ENCODE measurements at regions not wholly inside any gene's neighbourhood (a gene's known extent, or its start where the extent isn't known, plus 50 kb on each side); places are given as distances from the start of the nearest gene placed in this dataset.

GRCh38 chr5:158066076-158066475 lies 207.1 kb upstream of the CLINT1 start:
- Mint-ChIP-seq H3K4me3 (ENCODE audit: unreplicated experiment) (no peak overlapping the region), H3K27ac (ENCODE audit: unreplicated experiment) (no peak overlapping the region), H3K27me3 (ENCODE audit: unreplicated experiment) (peaks cover 6% of the 10 kb centered on the region), H3K9me3 (ENCODE audit: unreplicated experiment) (no peaks in the 10 kb centered on the region), H3K36me3 (ENCODE audit: unreplicated experiment) (peaks cover 2% of the 10 kb centered on the region), H3K4me1 (ENCODE audit: unreplicated experiment) (peaks cover 16% of the 10 kb centered on the region)
- no peak for DNase-seq (ENCODE audit: extremely low spot score, unreplicated experiment)
- TF ChIP-seq CTCF (IDR thresholded peaks at IDR 0.05) = no peak

- TF ChIP-seq CTCF (IDR thresholded peaks at IDR 0.05) = no peak
- DNase-seq (ENCODE audit: extremely low spot score, unreplicated experiment) = no peak
- H3K4me1 Mint-ChIP-seq (ENCODE audit: unreplicated experiment) = peaks cover 5% of the 10 kb centered on the region
- H3K36me3 Mint-ChIP-seq (ENCODE audit: unreplicated experiment) = peaks cover 2% of the 10 kb centered on the region
- H3K27ac Mint-ChIP-seq (ENCODE audit: unreplicated experiment) = no peak overlapping the region
- peaks cover 16% of the 10 kb centered on the region for H3K27me3 Mint-ChIP-seq (ENCODE audit: unreplicated experiment)
- H3K9me3 Mint-ChIP-seq (ENCODE audit: unreplicated experiment) = no peaks in the 10 kb centered on the region
- H3K4me3 Mint-ChIP-seq (ENCODE audit: unreplicated experiment) = no peak overlapping the region
Observed at GRCh38 chr5:158064334-158065123, 205.6 kb upstream of the CLINT1 start.

- no peak for DNase-seq (ENCODE audit: extremely low spot score, unreplicated experiment)
- H3K36me3 Mint-ChIP-seq (ENCODE audit: unreplicated experiment) = peaks cover 2% of the 10 kb centered on the region
Observed at GRCh38 chr5:158063052-158063451, 204.1 kb upstream of the CLINT1 start.

GRCh38 chr5:158061451-158061850 lies 202.5 kb upstream of the CLINT1 start:
- Mint-ChIP-seq H3K4me3 (ENCODE audit: unreplicated experiment) (no peak overlapping the region), H3K9me3 (ENCODE audit: unreplicated experiment) (no peaks in the 10 kb centered on the region), H3K27me3 (ENCODE audit: unreplicated experiment) (peaks cover 33% of the 10 kb centered on the region), H3K36me3 (ENCODE audit: unreplicated experiment) (peaks cover 2% of the 10 kb centered on the region), H3K4me1 (ENCODE audit: unreplicated experiment) (no peaks in the 10 kb centered on the region), H3K27ac (ENCODE audit: unreplicated experiment) (no peak overlapping the region)
- DNase-seq (ENCODE audit: extremely low spot score, unreplicated experiment) = no peak
- TF ChIP-seq CTCF (IDR thresholded peaks at IDR 0.05) = no peak

More at GRCh38 chr5:158063052-158063451, 204.1 kb upstream of the CLINT1 start:
- no peak overlapping the region for H3K27ac Mint-ChIP-seq (ENCODE audit: unreplicated experiment)
- peaks cover 30% of the 10 kb centered on the region for H3K27me3 Mint-ChIP-seq (ENCODE audit: unreplicated experiment)
- no peak for TF ChIP-seq CTCF (IDR thresholded peaks at IDR 0.05)
- no peak overlapping the region for H3K4me3 Mint-ChIP-seq (ENCODE audit: unreplicated experiment)
- H3K4me1 Mint-ChIP-seq (ENCODE audit: unreplicated experiment) = no peaks in the 10 kb centered on the region
- no peaks in the 10 kb centered on the region for H3K9me3 Mint-ChIP-seq (ENCODE audit: unreplicated experiment)

GRCh38 chr5:158060212-158060611 lies 201.3 kb upstream of the CLINT1 start:
- H3K4me1 Mint-ChIP-seq (ENCODE audit: unreplicated experiment) = no peaks in the 10 kb centered on the region
- DNase-seq (ENCODE audit: extremely low spot score, unreplicated experiment) = no peak
- H3K27ac Mint-ChIP-seq (ENCODE audit: unreplicated experiment) = no peak overlapping the region
- H3K9me3 Mint-ChIP-seq (ENCODE audit: unreplicated experiment) = no peaks in the 10 kb centered on the region
- no peak overlapping the region for H3K4me3 Mint-ChIP-seq (ENCODE audit: unreplicated experiment)
- peaks cover 35% of the 10 kb centered on the region for H3K27me3 Mint-ChIP-seq (ENCODE audit: unreplicated experiment)
- peaks cover 2% of the 10 kb centered on the region for H3K36me3 Mint-ChIP-seq (ENCODE audit: unreplicated experiment)
- TF ChIP-seq CTCF (IDR thresholded peaks at IDR 0.05) = no peak
